NCI-H526 treated with DMSO at 0.1 percent for 48 hours (cell line): ENCODE measurements at regions not wholly inside any gene's neighbourhood (a gene's known extent, or its start where the extent isn't known, plus 50 kb on each side); places are given as distances from the start of the nearest gene placed in this dataset.

ENCODE experiments used
- DNase-seq: peaks from one replicate; lab custom pipeline; 2025; lab: John Stamatoyannopoulos, UW

DNA sequence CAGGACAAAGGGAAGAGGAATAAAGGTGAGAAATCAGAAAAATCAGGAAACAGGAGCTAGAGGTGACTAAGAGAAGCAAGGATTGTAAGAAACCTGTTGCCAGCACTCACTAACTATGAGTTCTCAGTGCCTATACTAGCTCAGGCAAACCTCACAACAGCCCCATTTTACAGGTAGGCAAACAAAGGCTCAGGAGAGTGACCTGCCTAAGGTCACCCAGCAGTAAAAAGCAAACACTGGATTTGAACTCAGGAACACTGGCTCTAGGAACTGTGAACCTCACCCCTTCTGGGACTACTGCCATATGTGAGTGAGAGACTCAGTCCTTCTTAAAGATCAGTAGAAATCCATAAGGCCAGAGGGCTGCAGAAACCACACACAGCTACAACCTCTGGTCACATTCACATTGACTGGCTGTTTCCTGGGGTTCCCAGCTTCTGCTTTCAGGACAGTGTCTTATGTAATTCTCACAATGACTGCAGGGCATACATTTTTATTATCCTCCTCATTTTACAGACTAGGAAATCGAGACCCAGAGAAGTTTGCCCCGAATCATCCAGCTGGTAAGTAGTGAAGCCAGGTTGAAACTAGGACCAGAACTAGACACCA lies 80.7 kb upstream of the MAFB start:
- no peak for DNase-seq

DNA sequence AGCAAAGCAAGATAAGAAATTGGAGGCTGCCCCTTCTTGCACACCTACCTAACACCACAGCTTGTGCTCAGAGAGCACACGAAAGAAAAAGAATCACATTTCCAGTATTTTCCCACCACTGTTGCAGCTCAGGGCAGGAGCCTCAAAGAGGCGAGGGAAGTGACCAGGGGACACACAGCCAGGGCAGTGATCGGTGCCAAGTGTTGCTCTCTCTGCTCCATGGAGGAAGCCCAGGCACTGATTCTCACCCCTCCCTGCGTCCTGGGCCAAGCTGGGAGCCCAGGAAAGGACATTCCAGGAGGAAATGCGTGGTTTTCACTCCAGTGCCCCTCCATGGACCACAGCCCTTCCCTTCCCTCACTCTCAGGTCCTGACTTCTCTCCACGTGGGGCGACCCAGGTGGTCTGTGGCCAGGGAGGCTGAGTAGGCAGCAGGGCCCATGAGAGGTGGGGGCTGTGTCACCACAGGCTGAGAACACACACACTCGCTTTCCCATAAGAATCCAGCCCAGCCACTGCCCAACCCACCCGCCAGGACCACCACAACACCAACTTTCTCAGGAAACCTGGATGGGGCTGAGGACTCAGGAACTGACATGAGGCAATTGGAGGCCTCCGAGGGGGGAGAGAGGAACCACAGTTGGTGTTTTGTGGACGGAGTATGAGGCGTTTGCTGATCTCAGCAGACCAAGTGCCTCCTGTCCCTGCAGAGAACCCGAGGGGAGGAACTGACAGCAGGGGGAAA lies 81.7 kb upstream of the MAFB start:
- no peak for DNase-seq

DNA sequence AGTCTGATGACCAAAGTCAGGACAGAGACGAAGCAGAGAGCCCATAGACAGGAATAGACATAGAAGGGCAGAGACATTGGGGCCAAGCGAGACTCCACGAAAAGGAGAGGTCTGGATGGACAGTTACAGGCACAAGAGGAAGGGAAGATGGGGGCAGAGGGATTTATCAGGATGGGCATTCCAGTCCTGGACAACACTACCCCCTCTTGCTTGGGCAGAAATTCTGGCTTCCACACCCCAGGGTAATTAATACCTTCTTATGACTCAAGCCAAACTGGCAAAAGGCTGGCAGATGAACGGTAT lies 82.2 kb upstream of the MAFB start:
- DNase-seq: no peak

DNA sequence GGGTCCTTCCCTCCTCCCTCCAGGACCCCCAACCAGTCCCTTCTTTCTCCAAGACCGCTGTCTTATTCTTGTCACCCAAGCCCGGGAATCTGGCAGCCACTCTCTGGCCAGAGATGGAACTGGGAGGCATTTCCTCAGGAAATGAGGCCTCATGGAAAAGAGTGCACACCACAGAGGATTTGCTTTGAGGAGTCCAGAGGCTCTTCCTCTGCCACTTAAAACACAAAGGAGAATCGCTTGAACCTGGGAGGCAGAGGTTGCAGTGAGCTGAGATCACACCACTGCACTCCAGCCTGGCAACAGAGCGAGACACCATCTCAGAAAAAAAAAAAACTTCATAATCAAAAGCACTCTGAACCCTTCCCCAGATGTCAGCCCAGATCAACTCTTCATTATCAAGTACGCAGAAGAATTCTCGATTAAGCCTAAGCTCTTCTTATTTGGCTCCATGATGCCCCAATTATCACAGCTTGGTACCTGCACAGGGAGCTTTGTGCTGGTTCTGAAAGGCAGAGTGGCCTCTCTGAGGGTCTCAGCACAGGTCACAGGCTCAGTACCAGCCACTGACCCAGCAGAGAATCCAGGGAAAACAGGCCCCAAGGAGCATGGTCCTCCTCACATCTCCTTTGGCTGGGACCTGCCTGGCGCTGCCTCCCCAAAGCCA lies 82.9 kb upstream of the MAFB start:
- no peak for DNase-seq

DNA sequence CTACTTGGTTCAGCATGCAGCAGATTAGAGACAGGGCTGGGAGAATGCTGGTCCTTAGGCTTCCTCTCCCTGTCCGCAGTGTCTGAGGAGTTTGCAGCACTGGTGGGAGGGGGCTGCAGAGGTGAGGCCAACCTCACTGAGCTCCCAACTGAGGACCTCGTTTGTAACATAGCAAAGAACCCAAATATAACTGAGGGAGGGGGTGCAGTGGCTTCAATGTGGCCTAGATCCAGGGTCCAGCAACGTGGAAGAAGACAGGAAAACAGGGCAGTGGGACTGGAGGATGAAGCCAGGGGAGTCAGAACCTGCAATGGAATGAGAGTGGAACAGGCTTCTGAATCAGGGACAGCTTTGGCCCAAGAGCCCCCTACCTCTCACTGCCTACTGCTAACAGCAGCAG lies 84.3 kb upstream of the MAFB start:
- DNase-seq: no peak

DNA sequence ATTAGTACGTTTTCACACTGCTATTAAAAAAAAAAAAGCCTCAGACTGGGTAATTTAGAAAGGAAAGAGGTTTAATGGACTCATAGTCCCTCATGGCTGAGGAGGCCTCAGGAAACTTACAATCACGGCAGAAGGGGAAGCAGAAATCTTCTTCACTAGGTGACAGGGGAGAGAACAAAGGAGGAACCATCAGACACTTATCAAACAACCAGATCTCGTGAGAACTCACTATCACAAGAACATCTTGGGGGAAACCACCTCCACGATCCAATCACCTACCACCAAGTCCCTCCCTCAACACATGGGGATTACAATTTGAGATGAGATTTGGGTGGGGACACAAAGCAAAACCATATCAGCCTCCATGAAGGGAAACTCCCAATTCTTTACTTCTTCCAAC lies 85.2 kb upstream of the MAFB start:
- no peak for DNase-seq

DNA sequence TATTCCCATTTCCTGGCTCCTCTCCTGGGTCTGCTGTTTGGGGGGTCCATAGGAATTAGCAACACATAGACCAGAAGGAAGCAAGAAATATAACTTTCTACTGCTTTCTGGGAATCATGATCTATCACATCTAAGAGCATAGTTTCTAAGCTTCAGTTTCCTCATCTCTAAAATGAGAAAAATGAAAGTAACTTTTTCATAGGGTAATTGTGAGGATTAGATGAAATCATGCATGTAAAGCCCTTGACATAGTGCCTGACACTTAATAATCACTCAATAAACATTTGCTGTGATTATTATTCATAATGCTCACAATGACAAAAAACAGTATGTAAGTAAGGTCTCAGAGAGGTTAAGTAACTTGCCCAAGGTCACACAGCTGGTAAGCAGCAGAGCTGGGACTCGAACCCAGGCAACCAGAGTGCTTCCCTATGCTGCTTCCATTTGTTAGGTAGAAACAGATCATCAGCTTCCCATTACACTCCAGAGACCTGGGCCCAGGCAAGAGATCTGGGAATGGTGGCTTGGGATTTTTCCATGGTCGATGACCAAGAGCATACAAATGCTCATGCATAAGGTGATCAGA lies 86.6 kb upstream of the MAFB start:
- no peak for DNase-seq

DNA sequence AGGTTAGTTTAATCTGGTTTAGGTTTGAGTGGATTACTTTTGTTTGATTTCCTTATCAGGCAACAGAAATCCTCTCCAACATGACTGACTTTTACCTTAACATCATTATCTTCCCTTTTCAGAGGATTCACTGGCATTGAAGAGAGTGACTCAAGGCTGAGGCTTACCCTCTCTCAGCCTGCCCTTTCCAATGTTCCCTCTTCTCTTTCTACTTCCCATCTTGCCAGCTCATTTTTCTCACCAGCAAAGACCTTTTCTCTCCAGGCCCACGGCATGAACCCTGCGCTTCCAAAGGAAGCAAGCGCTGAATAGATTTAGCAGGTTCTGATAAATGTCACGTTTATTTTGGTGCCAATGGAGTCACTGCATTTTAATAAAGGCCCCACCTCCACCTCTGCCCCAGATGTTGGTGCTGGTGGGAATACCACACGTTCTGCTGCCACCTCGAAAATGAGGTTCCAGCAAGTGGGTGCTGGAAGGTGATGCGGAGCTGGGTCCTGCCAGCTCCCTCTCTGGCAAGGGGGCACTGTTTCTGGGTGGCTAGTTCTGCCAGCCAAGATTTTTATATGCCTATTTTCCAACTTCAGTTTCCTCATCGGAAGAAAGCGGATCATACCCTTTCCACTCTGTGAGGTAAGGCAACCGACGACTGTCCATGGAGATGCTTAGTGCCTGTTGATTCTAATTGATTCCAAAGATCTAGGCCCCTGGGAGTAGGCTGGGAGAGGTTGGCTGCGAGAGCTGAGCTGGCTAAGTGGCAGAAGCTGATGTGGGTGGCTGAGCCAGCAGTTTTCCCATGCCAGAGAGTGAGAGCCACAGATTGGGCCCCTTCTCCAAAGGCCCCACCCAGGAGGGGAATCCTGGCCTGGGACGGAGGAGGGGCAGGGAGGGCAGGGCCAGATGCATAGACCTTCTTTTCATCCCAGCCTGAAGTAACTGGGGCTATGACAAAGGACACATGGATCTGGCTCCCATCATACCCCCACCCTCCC lies 87.7 kb upstream of the MAFB start:
- DNase-seq: no peak

DNA sequence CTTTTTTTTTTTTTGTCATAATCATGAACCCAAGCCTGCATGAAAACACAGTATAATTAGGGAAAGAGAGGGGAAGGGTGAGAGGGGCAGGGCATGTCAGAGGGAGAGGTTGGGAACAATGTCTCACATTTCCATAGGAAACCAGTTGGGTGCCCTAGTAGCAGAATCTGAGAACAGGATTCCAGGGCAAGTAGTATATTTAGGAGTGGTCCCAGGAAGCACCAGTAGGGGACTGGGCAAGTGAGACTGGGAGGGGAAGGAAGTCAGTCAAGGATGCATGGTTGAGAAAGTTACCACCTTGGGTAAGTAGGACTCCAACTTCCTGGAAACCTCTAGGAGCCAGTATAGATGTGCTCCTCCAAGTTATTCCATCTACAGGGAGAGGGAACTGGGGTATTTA lies 88.6 kb upstream of the MAFB start:
- DNase-seq: no peak

DNA sequence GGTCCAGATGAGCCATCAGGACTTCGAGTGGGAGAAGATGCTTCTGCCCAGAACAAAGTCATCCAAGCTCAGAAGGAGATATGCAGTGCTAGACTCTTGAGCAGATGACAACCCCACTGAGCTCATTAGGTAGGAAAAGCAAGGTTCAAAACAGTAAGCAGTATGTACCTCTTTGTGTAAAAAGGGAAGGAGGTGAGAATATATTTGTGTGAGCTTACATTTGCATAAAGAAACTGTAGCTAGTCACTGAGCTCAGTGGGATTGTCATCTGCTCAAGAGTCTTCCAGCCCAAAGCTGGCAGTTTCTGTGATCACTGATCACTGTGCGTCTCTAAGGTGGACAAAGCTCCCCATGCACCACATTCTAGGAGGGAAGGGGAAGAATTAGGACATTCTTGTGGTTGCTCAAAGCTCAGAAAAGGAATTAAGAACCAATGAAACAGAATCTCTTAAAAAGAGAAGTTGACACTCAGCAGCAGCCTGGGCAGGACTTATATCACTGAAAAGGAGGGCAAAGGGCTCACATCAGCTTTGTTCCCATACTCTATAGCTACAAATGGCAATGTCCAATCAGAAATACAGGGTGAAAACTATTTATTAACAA lies 90.0 kb upstream of the MAFB start:
- no peak for DNase-seq

DNA sequence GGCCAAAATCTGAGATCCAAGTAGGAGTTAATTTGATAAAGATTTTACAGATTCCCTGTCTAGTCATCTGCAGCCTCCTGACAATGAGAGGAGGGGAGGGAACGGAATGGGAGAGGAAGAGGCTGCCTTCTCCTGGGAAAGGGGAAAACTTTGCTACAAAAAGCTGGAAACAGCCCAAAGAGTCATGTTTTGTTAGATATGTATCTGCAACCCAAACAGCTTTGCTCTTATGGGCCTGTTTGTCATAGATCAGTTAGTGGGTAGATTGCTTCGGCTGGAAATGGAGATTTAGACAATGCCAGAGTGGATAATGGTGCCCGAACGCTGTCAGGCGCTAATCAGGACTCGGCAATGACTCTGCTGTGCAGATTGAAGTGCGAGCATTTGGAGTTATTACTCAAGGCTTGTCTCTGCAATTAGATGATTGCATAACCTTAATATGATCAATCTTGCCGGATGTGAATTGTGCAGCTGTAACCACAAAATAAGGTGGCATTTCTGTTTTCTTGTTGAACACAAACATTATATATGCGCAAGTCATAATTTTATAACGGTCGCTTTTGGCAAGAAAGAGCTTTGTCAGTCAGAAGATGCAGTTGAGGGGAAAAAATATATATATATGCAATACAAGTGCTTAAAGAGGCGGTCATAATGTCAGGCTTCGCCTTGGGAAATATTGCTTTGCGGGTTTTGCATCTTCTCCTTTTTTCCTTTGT lies 92.4 kb upstream of the MAFB start:
- DNase-seq: no peak

DNA sequence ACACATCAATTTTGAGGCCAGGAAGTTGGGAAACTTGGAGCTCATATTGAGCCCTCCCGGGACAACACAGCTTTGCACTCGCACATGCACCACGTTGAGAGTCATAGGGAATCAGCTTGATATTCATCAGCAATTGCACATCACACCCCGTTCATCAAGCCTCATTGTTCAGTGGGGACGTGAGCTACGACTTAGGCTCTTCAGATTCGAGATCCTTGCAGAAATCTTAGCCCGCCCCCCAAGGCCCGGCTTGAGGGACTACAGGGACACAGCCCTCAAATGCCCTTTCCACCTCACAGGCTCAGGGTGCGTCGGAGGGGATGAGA lies 93.0 kb upstream of the MAFB start:
- no peak for DNase-seq

DNA sequence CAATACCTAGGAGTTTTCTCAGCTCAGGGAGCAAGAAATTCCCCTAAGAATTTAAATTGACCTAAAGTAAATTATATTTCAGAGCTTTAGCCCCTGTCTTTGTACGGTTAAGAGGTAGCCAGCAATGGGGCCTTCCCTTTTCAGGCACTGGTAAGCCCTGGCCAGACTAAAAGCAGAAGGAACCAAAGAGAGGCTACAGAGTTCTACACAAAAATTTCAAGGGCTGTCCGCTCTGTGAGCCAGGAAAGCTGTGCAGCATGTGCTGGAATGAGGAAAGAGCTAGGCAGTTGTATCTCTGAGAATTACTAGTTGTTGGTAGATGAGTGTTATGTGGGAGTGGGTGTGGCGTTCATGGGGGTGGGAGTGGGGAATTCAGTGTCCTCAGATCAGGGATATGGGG lies 96.3 kb upstream of the MAFB start:
- no peak for DNase-seq

DNA sequence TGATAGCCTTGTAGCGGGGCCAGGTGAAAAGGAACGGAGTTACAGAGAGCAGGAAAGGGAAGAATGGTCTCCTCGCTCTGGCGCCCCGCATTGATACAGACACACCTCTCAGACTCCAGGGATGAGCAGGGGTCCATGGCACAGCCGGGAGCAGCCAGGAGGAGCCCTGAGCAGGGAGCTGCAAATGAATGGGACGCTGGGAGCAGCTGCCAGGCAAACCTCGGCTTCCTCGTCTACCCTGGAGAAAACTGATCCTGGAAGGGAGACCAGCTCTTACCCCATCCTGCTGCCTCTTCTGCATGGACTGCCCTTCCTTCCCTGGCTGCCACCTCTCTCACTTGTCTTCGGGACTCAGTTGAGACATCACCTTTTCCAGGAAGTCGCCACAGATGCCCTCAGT lies 97.3 kb upstream of the MAFB start:
- DNase-seq: no peak

DNA sequence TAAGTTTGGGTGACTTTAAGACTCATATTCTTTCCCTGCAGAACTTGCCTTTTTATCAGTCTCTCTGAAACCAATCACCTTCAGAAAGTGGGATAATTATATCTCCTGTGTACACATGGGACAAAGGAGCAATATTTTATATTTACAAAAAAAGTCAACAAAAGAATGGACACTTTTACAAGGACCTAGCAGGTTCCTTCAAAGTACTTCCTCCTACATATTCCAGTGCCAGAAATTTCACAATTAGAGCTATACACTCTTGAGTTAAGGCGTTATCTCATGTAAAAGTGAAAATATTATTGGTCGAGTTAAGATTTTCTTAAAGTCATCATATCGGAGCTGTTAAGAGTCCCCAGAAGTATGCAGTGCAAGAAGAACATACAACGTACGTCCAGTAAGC lies 98.9 kb upstream of the MAFB start:
- DNase-seq: no peak

DNA sequence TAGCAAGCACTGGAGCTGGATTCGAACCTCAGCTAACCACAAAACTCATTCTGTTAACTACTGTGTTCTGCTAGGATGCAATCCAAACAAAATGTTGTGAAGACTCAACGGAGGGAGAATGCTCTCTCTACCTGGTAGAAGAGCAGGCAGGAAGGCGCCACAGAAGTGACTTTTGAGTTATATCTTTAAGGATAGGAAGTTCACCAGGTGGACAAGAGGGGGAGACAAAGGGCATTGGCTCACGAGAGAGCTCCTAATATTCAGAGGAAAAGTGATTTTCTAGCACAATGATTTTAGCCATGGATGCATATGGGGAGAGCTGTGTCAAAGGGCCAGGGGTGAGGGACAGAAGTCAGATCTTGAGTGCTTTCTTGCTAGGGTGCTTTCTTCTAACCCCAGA lies 108.4 kb upstream of the MAFB start:
- DNase-seq: no peak

DNA sequence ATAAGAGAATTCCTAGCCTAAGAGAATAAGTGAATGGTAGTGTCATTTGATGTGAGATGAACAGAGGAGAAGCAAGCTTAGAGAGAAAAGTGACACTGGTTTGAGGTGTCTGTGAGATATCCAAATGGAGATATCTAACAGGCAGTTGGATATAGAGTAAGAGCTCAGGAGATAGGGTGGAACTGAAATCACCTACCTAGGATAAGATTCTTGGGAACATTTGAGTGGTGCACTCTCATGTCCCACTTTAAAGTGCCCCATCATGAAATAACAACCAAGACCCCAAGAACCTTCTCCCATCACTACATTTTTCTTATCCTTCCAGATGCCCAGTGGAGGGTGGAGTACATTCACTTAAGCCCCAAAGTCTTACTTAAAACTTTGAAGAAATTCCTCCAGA lies 109.0 kb upstream of the MAFB start:
- DNase-seq: no peak

DNA sequence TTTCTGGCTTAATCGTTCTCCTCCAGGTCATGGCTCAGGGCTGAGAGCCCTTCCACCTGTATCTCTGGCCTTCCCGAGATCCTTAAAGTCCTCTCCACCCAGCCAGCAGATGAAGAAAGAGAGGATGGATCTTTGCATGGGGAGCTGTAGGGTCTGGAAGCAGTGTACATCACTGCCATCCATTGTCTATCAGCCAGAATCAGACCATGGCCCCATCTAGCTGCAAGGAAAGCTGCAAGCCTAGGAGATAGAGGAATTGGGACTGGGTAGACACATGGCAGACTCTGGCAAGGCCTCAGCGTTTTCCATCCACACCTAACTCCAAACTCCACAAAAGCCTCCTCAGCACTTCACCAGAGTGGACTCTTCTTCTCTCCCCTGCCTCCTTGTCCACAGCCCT lies 113.8 kb upstream of the MAFB start:
- DNase-seq: no peak

DNA sequence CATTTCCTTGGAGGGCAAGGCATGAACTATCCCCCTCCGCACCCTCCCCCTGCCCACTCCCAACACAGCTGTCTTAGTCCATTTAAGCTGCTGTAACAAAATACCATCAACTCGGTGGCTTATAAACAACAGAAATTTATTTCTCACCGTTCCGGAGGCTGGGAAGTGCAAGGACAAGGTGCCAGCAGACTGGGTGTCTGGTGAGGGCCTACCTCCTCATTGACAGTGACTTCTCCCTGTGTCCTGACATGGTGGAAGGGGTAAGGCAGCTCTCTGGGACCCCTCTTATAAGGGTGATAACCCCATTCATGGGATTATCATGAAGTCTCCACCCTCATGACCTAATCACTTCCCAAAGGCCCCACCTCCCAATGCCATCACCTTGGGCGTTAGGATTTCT lies 114.3 kb upstream of the MAFB start:
- no peak for DNase-seq

DNA sequence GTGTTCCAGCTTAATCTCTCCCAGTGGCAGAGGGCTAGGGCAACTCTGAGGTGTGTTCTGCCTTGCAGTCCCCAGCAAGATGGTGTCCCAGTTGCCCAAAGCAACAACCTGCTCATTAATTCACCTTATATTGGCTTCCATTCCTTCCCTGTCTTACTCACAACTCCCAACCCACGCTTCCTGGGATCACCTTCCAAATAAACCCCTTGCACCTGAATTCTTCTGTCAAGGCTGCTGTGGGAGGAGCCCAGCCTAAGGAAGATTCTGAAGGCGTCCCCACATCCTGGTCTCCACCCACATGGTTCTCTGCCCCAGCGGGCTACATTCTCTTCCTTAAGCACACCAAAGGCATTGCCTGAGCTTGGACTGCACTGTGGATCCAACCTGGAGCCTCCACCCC lies 116.6 kb upstream of the MAFB start:
- DNase-seq: no peak
